ENCODE measurements at regions not wholly inside any gene's neighbourhood (a gene's known extent, or its start where the extent isn't known, plus 50 kb on each side); places are given as distances from the start of the nearest gene placed in this dataset.

GRCh38 chr19:30910485-30911240 lies 438.6 kb downstream of the TSHZ3 start:
- Histone ChIP-seq H3K4me1 (ENCODE audit: low read length) (no peaks in the 10 kb centered on the region), H3K36me3 (replicated peaks; ENCODE audit: insufficient read depth, low read length) (no peaks in the 10 kb centered on the region), H3K79me2 (ENCODE audit: low read length) (no peaks in the 10 kb centered on the region), H3K9me2 (replicated peaks; ENCODE audit: insufficient read depth, low read length) (no peaks in the 10 kb centered on the region), H3K4me2 (ENCODE audit: low read depth, low read length) (no peak overlapping the region), H3K27me3 (replicated peaks; ENCODE audit: insufficient read depth, low read length) (peaks cover 54% of the 10 kb centered on the region), H3K9ac (ENCODE audit: low read length) (no peak overlapping the region), H3K9me3 (replicated peaks; ENCODE audit: insufficient read depth, low read length) (no peaks in the 10 kb centered on the region), H2AFZ (ENCODE audit: low read length) (no peak overlapping the region), H4K20me1 (ENCODE audit: insufficient read depth, low read length) (no peaks in the 10 kb centered on the region), H3K27ac (ENCODE audit: low read length) (no peak overlapping the region), H3K4me3 (ENCODE audit: low read length) (no peak overlapping the region), H3F3A (ENCODE audit: insufficient read depth, low read length) (no peaks in the 10 kb centered on the region)
- no peak for DNase-seq
- TF ChIP-seq CTCF (IDR thresholded peaks at IDR 0.05; ENCODE audit: low read length) (no peak), EZH2phosphoT487 (IDR thresholded peaks at IDR 0.05; ENCODE audit: low read length) (no peak), EZH2 (optimal IDR thresholded peaks at IDR 0.05; ENCODE audit: low read depth, low read length) (no peak)

- Histone ChIP-seq H3K4me3 (ENCODE audit: low read length) (no peak overlapping the region), H3F3A (ENCODE audit: insufficient read depth, low read length) (no peaks in the 10 kb centered on the region), H3K27me3 (replicated peaks; ENCODE audit: insufficient read depth, low read length) (peaks cover 40% of the 10 kb centered on the region), H3K4me2 (ENCODE audit: low read depth, low read length) (no peak overlapping the region), H3K9me2 (replicated peaks; ENCODE audit: insufficient read depth, low read length) (no peaks in the 10 kb centered on the region), H3K4me1 (ENCODE audit: low read length) (no peaks in the 10 kb centered on the region), H4K20me1 (ENCODE audit: insufficient read depth, low read length) (no peaks in the 10 kb centered on the region), H3K9me3 (replicated peaks; ENCODE audit: insufficient read depth, low read length) (no peaks in the 10 kb centered on the region), H3K79me2 (ENCODE audit: low read length) (no peaks in the 10 kb centered on the region), H3K9ac (ENCODE audit: low read length) (no peak overlapping the region), H3K27ac (ENCODE audit: low read length) (no peak overlapping the region), H2AFZ (ENCODE audit: low read length) (no peak overlapping the region), H3K36me3 (replicated peaks; ENCODE audit: insufficient read depth, low read length) (no peaks in the 10 kb centered on the region)
- no peak for DNase-seq
- TF ChIP-seq CTCF (IDR thresholded peaks at IDR 0.05; ENCODE audit: low read length) (no peak), EZH2 (optimal IDR thresholded peaks at IDR 0.05; ENCODE audit: low read depth, low read length) (no peak), EZH2phosphoT487 (IDR thresholded peaks at IDR 0.05; ENCODE audit: low read length) (no peak)
These were observed 440.0 kb downstream of the TSHZ3 start for GRCh38 chr19:30909216-30909615.

- Histone ChIP-seq H3F3A (ENCODE audit: insufficient read depth, low read length) (no peaks in the 10 kb centered on the region), H3K79me2 (ENCODE audit: low read length) (no peaks in the 10 kb centered on the region), H3K4me1 (ENCODE audit: low read length) (no peaks in the 10 kb centered on the region), H3K9me2 (replicated peaks; ENCODE audit: insufficient read depth, low read length) (no peaks in the 10 kb centered on the region), H3K27ac (ENCODE audit: low read length) (no peak overlapping the region), H3K4me3 (ENCODE audit: low read length) (no peak overlapping the region), H3K4me2 (ENCODE audit: low read depth, low read length) (no peak overlapping the region), H3K9ac (ENCODE audit: low read length) (no peak overlapping the region), H4K20me1 (ENCODE audit: insufficient read depth, low read length) (no peaks in the 10 kb centered on the region), H3K27me3 (replicated peaks; ENCODE audit: insufficient read depth, low read length) (peaks cover 40% of the 10 kb centered on the region), H3K36me3 (replicated peaks; ENCODE audit: insufficient read depth, low read length) (no peaks in the 10 kb centered on the region), H3K9me3 (replicated peaks; ENCODE audit: insufficient read depth, low read length) (no peaks in the 10 kb centered on the region), H2AFZ (ENCODE audit: low read length) (no peak overlapping the region)
- TF ChIP-seq EZH2 (optimal IDR thresholded peaks at IDR 0.05; ENCODE audit: low read depth, low read length) (no peak), EZH2phosphoT487 (IDR thresholded peaks at IDR 0.05; ENCODE audit: low read length) (no peak), CTCF (IDR thresholded peaks at IDR 0.05; ENCODE audit: low read length) (no peak)
- no peak for DNase-seq
These were observed 440.9 kb downstream of the TSHZ3 start for GRCh38 chr19:30908262-30908771.

Data from MM.1S (cell line).